Glomerular visceral epithelial cell (primary cell): ENCODE measurements at regions not wholly inside any gene's neighbourhood (a gene's known extent, or its start where the extent isn't known, plus 50 kb on each side); places are given as distances from the start of the nearest gene placed in this dataset.

Experiments used
- DNase-seq: peaks from one replicate; pipeline ENCODE4 v3.0.0-alpha.2; 2016; ENCODE audit errors: extremely low spot score

GRCh38 chr16:5604770-5605169 is 507.2 kb upstream of the EEF2KMT start:
- DNase-seq = no peak

GRCh38 chr16:5603836-5604235 is 506.2 kb upstream of the EEF2KMT start:
- no peak for DNase-seq

DNA sequence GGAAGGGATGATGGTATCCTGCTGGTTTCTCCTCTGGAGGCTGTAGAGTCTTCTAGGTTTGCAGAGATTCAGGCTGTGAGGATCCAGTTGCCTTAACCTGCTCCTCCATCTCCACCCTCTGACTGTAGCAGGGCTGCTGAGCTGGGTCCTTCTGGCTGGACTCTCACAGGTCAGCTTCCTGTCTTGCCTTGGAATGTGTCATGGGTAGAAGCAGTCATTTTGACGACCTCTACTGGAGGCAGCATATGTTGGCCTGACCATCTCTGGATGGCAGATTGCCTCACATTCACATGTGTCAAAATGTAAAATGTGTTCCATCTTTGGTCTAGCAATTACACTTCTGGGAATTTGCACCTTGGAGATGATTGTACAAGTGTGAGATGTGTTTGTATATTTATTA is 504.4 kb upstream of the EEF2KMT start:
- no peak for DNase-seq

GRCh38 chr16:5598793-5599192 is 501.2 kb upstream of the EEF2KMT start:
- DNase-seq = no peak

DNA sequence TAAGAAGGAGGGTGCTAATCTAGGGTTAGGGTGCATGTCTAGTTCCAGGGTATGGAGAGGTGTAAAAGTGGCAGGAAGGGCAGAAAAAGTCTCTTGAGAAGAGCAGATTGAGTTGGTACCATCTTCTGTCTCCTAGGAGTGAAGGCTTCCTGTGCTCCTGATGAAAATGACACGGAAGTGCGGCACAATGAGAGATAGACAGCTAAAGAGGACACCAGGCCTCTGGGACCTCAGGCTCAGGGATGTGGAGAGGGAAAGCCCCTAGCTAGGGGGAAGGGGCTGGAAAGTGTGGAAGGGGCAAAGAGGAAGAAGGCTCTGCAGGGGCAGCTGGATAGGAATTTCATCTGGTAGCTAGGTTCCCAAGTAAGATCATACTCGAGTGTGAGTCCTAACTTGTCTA is 498.3 kb upstream of the EEF2KMT start:
- DNase-seq = no peak

GRCh38 chr16:5590416-5590815 is 492.8 kb upstream of the EEF2KMT start:
- no peak for DNase-seq

GRCh38 chr16:5589812-5590373 is 492.3 kb upstream of the EEF2KMT start:
- DNase-seq = no peak

DNA sequence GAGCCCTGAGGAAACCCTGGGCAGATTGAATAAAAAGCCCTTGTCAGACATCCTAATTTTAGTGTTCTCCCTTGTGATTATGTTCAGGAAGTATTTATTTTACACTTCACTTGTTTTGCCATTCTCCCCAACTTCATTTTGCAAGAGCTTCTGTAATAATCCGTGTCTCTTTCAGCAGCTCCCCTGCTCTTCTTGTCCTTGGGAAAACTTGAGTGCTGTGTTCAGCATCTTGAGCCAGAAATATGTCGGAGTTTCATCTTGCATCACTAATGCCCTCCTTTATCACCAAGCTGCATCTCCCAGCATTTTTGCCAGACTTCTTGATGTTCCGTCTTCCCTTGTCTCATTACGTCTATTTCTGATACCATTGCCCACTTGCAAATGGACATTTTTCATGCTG is 486.5 kb upstream of the EEF2KMT start:
- no peak for DNase-seq

GRCh38 chr16:5582529-5582928 is 484.9 kb upstream of the EEF2KMT start:
- no peak for DNase-seq

- no peak for DNase-seq
These were observed 484.3 kb upstream of the EEF2KMT start for GRCh38 chr16:5581908-5582307.

DNA sequence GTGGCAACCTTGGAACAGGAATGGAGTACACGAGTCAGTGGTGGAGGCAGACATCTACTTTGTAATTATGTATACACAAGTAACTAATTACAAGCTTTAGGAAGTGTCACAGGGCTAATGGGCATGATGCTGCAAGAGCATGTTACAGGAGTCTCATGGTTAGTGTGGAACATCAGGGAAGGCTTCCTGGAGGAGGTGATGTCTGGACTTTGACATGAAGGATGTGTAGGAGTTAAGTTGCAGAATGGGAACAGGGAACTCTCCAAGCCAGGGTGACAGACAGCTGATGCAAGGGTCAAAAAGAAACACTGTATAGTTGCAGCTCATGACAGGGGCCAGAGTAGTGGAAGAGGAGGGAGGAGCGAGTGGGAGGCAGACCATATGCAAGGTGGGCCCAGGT is 483.8 kb upstream of the EEF2KMT start:
- no peak for DNase-seq

GRCh38 chr16:5580772-5581171 is 483.2 kb upstream of the EEF2KMT start:
- DNase-seq = no peak

DNA sequence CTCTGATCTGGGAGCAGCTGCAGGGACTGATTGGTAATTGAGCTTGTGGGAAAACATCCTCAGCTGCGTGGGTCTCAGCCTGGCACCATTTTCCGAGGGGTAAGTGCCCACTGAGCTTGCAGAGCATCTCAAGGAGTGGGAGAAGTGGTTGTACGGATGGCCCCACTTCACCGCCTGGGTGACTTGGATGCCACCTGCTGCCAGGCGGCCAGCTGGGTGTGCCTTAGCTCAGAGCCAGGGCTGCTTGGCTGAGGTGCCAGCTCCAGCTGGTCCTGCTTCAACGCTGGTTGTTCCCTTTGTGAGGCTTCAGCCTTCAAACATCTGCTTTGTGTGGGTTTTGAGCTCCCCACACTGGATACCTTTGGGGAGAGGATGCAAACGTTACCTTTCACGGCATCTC is 482.7 kb upstream of the EEF2KMT start:
- no peak for DNase-seq

DNA sequence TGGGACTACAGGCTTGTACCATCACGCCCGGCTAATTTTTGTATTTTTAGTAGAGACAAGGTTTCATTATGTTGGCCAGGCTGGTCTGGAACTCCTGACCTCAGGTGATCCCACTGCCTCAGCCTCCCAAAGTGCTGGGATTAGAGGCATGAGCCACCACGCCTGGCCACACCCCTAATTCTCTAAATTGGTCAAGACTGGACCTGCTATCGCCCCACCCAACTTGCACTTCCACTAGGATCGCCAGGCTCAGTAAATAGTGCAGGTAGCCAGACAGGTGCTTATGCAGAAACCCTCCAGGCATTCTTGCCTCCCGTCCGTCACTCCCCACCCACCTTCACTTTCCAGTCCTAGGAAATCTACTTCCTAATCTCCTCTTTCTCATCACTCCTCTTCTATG is 481.4 kb upstream of the EEF2KMT start:
- DNase-seq = no peak

DNA sequence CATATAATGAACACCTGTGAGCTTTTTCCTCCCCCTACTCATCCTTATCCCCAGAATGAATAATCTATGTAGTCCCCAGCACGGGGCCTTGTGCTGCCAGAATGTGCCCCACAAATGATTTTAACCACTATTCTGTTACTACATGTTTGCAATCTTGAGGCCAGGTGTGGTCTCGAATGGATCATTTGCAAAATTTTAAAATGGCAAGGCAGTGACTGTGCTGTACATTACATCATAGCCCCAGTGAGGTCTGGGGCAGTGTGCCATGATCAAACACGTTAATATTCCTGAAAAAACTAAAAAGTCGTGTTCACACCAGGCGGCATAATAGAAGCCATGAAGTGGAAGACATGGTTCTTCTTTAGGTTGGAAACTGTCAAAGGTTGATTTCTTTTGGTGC is 479.9 kb upstream of the EEF2KMT start:
- DNase-seq = no peak

DNA sequence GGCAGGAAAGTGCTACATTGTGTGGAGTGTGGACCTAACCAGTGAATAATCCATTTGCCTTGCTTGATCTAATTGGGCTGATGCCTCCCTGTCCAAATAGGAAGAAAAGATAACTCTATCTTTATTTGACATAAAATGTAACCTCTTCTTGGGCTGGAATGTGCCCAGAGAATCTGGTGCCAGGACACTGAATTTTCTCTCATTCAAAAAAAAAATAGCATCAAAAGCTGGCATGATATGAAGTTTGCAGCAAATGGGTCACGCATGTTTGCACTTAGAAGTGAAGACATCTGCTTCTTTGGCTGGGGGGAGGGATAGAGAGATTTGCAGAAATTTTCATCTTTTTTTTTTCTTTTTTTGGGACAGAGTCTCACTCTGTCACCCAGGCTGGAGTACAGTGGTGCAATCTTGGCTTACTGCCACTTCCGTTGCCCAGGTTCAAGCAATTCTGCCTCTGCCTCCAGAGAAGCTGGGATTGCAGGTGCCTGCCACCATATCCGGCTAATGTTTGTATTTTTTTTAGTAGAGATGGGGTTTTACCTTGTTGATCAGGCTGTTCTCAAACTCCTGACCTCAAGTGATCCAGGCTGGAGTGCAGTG is 478.2 kb upstream of the EEF2KMT start:
- DNase-seq = no peak

- no peak for DNase-seq
These were observed 477.5 kb upstream of the EEF2KMT start for GRCh38 chr16:5575121-5575520.

- no peak for DNase-seq
These were observed 474.5 kb upstream of the EEF2KMT start for GRCh38 chr16:5572056-5572455.

DNA sequence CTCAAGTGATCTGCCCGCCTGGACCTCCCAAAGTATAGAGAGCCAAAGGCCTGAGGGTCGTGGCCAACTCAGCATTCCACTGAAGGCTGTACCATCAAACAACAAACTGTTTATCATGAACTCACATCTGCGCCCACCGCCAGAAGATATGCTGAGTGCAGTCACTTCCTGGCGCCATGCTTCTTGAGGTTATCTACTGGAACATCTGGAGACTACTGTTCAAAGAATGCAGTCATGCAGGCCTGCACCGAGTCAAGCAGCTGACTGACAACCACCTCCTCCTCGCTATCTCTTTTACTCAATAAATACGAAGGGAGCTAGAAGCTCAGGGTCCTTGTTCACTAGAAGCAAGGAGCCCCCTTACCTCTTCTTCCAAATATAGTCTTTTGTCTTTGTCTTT is 473.9 kb upstream of the EEF2KMT start:
- DNase-seq = no peak

- no peak for DNase-seq
These were observed 464.2 kb upstream of the EEF2KMT start for GRCh38 chr16:5561800-5562199.

GRCh38 chr16:5560084-5560483 is 462.5 kb upstream of the EEF2KMT start:
- no peak for DNase-seq

DNA sequence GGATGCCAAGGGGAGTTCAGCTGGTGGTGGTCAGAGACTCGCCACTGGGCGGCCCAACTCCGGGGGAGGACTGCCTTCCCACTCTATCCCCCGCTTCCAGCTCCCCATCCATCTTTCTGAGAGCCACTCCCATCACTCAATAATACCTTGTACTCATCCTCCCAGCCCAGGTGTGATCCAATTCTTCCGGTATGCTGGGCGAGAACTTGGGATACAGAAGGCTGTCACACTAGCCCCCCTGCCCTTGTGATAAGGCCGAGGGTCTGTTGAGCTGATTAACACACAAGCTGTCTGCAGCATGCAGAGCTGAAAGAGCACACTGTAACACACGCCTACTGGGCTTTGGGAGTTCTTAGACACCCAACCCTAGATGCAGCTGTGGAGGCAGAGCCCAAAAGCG is 460.4 kb upstream of the EEF2KMT start:
- no peak for DNase-seq

GRCh38 chr16:5557448-5557847 is 459.9 kb upstream of the EEF2KMT start:
- no peak for DNase-seq

DNA sequence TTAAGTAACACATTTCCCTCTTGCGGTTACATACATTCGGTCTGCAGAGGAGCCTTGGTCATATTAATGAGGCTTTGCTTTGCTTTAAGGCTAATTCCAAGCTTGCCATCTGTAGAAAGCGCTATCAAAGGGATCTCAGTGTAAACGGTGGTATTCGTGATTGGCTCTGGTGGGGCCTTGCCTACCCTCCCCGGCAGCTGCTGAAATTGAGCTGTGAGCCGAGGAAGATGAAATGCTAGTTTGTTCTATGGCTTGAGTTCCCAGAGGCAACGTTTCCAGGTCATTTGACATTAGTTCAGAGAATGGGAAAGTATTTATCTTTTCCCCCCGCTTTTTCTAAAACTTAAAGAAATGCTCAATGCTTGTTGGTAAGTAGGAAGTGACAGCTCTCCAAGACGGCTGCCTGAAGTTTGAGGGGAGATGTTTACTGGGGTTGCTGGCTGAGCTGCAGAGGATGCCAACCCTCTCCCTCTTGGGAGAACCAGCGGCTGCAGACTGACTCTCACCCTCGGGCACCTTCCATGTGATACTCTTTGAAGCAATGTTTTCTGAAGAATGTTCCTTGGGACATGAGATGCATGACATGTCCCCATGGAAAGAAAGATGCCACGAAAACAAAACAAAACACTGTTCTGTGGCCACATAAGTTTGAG is 458.7 kb upstream of the EEF2KMT start:
- DNase-seq = no peak
